CD4-positive, alpha-beta T cell treated with Interleukin-4 for 1 hour (primary cell): ENCODE measurements at regions not wholly inside any gene's neighbourhood (a gene's known extent, or its start where the extent isn't known, plus 50 kb on each side); places are given as distances from the start of the nearest gene placed in this dataset.

Source experiments
- DNase-seq, 2 donors: peaks; one replicate each; pipeline ENCODE4 v3.0.0-alpha.2; 2020 to 2022

DNA sequence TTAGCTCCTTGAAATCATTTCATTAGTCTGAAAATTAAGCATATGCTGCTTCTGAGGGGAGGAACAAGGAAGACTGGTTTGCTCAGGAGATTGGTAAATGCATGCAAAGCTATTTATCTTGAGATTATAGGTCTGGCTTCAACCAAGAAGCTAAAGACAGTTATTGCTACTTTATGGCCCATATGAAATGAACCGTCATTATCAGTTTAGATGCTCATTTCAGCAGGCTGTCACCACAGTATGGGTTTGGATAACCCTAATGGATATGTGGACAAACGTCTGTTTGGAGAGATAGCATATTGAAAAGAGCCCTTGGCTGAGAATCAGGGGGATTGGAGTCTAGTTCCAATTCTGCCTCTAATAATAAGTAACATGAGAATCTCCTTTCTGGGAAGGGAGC is 922.6 kb downstream of the TUSC7 start:
- no peak for DNase-seq

GRCh38 chr3:117633207-117633606 is 923.6 kb downstream of the TUSC7 start:
- no peak for DNase-seq

- DNase-seq: no peak
Observed at GRCh38 chr3:117637666-117638065, 928.1 kb downstream of the TUSC7 start.

DNA sequence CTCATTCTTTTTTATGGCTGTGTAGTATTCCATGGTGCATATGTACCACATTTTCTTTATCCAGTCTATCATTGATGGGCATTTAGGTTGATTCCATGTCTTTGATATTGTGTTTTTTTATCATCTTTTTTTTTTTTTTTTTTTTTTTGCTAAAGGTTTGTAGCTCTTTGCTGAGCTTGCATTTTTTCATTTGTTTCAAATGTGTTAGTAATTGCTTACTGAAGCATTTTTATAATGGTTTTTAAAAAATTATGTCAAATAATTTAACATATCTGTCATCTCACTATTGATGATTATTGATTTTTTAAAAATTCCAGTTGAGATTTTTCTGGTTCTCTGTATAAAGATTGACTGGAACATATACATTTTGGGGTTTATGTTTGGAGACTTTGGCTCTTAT is 934.6 kb downstream of the TUSC7 start:
- DNase-seq: no peak

GRCh38 chr3:117645561-117646242 is 936.1 kb downstream of the TUSC7 start:
- no peak for DNase-seq

DNA sequence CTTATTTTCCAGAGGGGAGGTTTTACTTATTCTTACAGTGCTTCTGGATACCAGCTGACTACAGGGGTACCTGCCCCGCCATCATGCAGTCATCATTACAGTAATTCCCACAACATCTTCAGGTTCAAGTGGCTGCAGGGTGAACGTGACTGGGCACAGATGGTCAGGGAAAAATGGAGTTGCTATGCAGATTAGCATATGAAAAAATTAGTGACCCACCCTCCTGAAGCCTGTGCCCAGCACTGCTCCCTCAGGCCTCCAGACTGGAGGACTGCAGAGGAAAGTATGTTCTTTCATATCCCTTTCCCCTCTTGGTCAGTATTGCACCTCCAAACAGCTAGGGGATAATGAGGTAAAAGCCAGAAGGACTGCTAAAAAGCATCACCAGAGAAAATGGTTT is 937.9 kb downstream of the TUSC7 start:
- no peak for DNase-seq

DNA sequence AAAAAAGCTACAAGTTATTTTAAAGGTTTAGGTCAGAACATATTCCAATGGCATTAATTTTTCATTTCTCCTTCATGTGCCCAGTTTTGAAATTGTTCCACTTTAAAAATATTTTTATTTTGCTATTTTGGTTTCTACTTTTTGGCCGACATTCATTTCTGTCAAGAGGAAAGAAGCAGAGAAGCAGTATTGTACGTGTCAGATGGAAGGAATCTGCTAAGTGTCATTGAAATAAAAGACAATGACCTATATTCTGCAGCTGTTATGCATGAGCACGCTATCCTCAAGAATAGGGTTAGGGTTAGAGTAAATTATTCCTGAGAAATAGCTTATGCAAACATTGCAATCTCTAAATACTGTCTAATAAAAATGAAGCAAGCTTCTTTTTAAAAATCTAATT is 941.7 kb downstream of the TUSC7 start:
- no peak for DNase-seq

DNA sequence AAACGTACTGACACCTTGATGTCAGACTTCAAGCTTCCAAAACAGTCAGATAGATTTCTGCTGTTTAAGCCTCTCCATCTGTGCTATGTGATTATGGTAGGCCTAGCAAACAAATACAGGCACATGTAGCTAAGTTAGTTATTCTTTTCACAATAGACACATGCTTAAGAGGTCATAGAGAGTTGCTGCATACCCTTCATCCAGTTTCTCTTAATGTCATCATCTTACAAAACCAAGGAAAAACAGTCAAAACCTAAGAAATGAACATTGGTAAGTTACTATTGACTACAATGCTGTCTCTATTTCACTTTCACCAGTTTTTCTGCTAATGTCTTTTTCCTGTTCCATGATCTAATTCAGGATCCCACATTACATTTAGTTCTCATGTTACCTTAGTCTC is 946.8 kb downstream of the TUSC7 start:
- no peak for DNase-seq

GRCh38 chr3:117657278-117657677 is 947.7 kb downstream of the TUSC7 start:
- no peak for DNase-seq

DNA sequence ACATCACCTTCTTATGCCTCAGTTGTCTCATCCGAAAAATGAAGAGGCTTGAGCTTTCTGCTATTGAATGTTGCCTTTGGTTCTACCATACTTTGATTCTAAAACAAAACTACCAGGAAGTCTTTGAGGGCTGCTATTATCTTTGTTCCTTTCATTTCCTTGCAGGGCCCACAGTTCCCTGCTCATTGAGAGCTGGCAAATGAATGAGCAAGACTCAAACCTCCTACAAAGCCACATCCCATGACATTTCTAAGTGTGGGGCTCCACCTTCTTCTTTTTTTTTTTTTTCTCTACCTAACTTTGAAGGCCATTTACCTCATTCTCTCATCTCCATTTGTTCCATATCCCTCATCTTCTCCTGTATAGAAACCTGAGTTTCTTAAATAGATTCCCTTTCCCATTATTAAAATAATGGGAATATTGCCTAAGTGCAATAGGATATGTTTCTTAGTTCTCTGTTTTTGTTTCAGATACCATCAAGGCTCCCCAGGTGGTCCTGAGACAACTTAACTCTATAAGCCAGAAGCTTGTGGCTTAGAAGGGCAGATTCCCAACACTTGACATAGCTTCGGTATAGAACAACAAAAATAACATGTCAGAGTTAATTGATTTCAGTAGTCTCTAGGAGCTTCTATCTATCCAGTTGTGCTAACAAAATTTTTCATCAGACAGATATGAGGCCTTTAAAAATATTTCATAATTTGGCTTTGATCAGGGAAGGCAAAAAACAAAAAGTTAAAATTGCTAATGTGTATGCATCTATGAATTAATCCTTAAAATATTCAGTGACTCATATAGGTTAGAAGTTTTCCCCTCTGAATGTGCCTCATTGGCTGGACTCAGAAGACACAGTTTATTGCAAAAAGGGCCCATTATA is 951.6 kb downstream of the TUSC7 start:
- no peak for DNase-seq

GRCh38 chr3:117661818-117662095 is 952.2 kb downstream of the TUSC7 start:
- DNase-seq: no peak

DNA sequence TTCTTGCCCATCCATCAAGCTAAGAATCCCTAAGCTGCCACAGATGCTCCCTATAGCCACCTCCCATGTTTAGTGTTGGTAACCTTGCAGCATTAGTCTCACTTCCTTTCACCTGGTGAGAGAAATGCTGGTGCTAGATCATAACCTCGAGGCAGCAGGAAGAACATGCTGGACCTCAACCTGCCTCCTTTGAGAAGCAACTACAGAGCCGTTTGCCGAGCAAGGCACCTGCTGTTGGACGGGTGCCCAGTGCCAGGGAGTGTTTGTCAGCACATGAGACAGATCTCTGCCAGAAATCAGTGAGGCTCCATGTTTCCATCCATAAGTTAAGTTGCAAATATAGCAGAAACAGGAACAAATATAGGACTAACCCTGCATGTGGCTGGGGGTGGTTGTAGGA is 955.7 kb downstream of the TUSC7 start:
- no peak for DNase-seq

GRCh38 chr3:117666325-117666724 is 956.7 kb downstream of the TUSC7 start:
- DNase-seq: no peak

GRCh38 chr3:117666812-117667211 is 957.2 kb downstream of the TUSC7 start:
- no peak for DNase-seq

- DNase-seq: no peak
Observed at GRCh38 chr3:117669774-117670173, 960.2 kb downstream of the TUSC7 start.

DNA sequence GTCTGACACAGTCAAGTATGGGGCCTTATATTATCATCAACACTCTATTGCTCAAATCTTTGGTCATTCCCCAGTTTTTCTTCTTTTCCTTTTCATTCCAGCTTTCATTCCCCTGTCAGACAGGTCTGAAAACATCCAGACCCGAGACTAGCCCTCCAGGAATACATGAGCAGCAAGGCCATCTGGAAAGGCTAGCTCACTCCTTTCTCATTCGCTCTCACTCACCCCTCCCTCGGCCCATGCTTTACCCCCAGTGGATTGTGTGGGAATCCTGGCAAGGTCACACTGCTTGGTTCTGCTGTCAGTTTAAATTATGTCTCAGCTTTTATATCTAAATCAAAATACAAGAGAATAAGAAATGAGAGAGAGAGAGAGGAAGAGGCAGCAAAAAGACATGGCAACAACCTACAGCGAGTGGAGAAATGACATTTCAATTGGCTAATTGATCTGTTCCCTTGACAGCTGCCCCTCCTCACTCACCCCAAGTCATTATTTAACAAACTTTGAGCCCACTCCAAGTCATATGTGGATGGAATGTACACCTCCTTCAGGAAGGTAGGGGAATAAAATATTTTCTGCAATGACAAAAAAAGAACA is 962.2 kb downstream of the TUSC7 start:
- no peak for DNase-seq

DNA sequence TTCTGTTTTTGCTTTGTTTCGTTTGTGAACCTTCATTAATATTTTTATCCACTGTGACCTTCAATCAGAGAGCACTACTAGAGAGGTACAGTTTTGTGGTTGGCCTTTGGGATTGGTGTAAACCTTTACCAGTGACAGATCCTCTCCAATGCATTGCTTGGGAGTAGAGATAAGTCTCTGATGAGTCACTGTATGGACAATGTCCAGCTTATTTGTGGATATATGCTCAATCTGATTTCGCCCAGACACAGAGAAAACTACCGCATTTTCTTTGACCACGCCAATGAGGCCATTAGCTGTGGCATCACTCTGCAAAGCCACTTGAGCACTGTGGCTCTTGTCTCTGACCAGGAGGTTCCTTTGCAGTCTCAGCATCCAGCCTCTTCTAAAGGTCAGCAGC is 964.7 kb downstream of the TUSC7 start:
- no peak for DNase-seq

DNA sequence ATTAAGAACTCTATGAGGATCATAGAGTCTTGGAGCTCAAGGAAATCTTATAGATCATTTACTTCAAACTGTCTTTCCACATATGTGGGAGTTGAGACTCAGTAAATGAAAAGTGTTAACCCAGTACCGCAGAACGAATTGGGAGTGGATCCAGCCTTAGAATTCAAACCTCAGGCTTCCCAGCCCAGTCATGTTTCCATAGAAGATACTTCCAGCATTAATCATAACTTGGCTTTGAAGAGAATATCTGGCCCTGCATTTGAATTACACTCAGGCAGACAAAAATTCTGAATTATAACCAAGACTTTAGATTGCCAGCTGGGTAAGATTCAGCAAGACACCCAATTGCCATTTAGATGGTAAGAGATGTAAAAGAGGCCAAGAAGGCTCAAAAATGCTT is 972.0 kb downstream of the TUSC7 start:
- no peak for DNase-seq

DNA sequence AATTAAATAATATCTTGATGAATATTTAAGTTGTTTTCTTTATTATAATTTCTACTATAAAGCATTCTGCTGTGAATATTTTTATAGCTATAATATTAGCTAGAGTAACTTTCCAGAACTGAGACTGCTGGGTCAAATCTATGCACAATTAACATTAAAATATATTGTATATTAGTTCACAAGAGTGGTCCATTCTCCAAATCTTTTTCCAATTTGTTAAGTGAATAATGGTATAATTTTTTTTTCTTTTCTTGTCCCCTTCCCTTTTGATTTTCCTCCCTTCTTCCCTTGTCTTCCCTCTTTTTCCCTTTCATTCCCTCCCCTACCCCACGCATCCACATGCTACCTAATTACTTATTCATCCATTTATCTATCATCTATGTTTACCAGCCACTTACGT is 977.5 kb downstream of the TUSC7 start:
- no peak for DNase-seq

DNA sequence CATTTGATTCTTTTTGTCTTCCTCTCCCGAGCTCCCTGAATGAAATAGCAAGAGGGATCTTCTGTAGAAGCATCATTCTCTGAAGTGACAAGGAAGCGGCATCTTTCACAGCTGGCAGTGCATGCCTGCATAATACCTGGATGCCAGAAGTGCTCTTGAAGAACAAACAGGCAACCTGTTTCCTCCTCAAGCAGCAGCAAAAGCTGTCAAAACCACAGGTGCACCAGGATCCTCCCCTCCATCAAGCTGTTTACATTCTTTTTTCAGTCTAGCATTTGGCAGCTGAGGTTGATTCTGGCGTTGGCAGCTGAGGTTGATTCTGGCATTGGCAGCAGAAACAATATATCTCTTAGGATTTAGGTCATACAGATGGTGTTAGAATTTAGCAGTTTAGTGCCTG is 979.0 kb downstream of the TUSC7 start:
- DNase-seq: no peak

GRCh38 chr3:117691526-117691925 is 981.9 kb downstream of the TUSC7 start:
- no peak for DNase-seq

GRCh38 chr3:117692416-117692995 is 982.9 kb downstream of the TUSC7 start:
- no peak for DNase-seq

DNA sequence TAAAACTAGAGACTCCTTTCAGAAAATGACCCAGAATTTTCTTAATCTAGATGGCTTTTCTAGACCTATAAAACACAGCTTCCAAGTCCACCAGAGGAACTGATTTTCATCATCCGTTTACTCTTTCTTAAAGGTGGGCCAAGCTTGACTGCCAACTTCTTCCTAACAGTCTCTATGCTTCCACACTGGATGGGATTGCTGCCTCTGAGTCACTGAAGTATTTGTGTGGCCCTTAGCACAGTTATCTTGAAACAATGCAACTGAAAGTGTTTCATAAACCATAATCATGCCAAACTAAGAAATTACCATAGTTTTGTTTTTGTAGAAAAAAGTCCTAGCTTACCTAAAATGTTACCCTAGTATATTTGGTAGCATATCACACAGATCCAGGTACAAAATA is 985.7 kb downstream of the TUSC7 start:
- DNase-seq: no peak
